Motor neuron (in vitro differentiated cells): ENCODE measurements at regions not wholly inside any gene's neighbourhood (a gene's known extent, or its start where the extent isn't known, plus 50 kb on each side); places are given as distances from the start of the nearest gene placed in this dataset.
"Not testable (repeated sequence)": the region's sequence is repeated elsewhere in the genome, so short reads cannot be mapped to it uniquely, and the experiment has no call there.

Experiments
- ATAC-seq, 8 experiments: fragments of 200-7000 bp; cut with Tn5 transposase; replicated peaks in 6 of 8; 2 replicates each; pipeline ENCODE4 v1.8.0; 2021; ENCODE audit warnings: mild to moderate bottlenecking in 8 of 8, moderate library complexity in 8 of 8
- H3K27ac ChIP-seq, 2 donors: fragments of 250-450 bp; sonication (Bioruptor Pico); 2 replicates each; pipeline ENCODE4 v1.9.0; 2021; ENCODE audit warnings: antibody characterized with exemption in 2 of 2, mild to moderate bottlenecking in 2 of 2, moderate library complexity in 1 of 2
- H3K4me1 ChIP-seq, 2 donors: fragments of 250-450 bp; sonication (Bioruptor Pico); replicated peaks in 1 of 2; 2 replicates each; pipeline ENCODE4 v1.6.1; 2021; ENCODE audit warnings: antibody characterized with exemption in 2 of 2, mild to moderate bottlenecking in 2 of 2, moderate library complexity in 1 of 2
- H3K4me3 ChIP-seq, 5 donors: fragments of 250-450 bp; sonication (Bioruptor Pico); 2 replicates each; pipeline ENCODE4 v1.9.0; 2021; ENCODE audit warnings: antibody characterized with exemption in 5 of 5, mild to moderate bottlenecking in 5 of 5, moderate library complexity in 4 of 5
- WGBS, 10 experiments: fragments of 450-650 bp; shearing (Covaris generic); methylation state at CpG; one replicate each; pipeline ENCODE4 v1.0.0; 2022; 5-methylcytosine and 5-hydroxymethylcytosine counted together
- in situ Hi-C, 9 experiments: fragments of 400-800 bp; cut with MboI; loops; one replicate each; pipeline ENCODE4 v1.15.0; 2021; ENCODE audit warnings: low sequenced_read_pairs in 9 of 9, low pct_unique_long_range_greater_than_20kb in 2 of 9; ENCODE audit not compliant: unreplicated experiment in 9 of 9

- in situ Hi-C loops, result no loop called here
- no peak for ATAC-seq
- H3K4me1 ChIP-seq, result peaks cover 6 to 12% of the 10 kb centered on the region in 2 donors
- 79 to 100% (median 89%) methylated on average over 1 to 6 of the region's 6 CpGs; no CpG with 5 or more reads in 1 of the 10 experiments for WGBS, 10 experiments
- H3K27ac ChIP-seq, result no peak overlapping the region
- H3K4me3 ChIP-seq, result no peak overlapping the region
Measured at GRCh38 chr20:50333131-50333670, 142.6 kb downstream of the CEBPB start.

GRCh38 chr20:50333812-50334211 is 143.2 kb downstream of the CEBPB start:
- in situ Hi-C loops, result no loop called here
- Histone ChIP-seq H3K4me1 (peaks cover 9 to 18% of the 10 kb centered on the region in 2 donors), H3K27ac (no peak overlapping the region), H3K4me3 (no peak overlapping the region)
- WGBS, 10 experiments, result 2 to 86% (median 78%) methylated on average over 2 to 7 of the region's 8 CpGs; no CpG with 5 or more reads in 1 of the 10 experiments
- ATAC-seq, result peak in 2 of 8 experiments; percentile 68 to 87

DNA sequence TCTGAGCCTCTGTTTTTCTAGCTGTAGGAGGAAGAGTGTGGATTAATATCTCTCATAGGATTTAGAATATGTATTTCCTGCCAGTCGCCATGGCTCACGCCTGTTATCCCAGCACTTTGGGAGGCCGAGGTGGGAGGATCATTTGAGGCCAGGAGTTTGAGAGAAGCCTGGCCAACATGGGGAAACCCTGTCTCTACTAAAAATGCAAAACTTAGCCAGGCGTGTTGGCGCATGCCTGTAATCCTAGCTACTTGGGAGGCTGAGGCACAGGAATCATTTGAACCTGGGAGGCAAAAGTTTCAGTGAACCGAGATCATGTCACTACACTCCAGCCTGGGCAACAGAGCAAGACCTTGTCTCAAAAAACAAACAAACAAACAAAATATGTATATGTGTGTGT is 143.9 kb downstream of the CEBPB start:
- ATAC-seq, H3K4me3 ChIP-seq, H3K27ac ChIP-seq, in situ Hi-C loops: not testable (repeated sequence)
- WGBS, 10 experiments, result 60 to 100% (median 96%) methylated on average over 1 to 6 of the region's 6 CpGs; no CpG with 5 or more reads in 2 of the 10 experiments
- peaks cover 15 to 25% of the 10 kb centered on the region in 2 donors for H3K4me1 ChIP-seq

DNA sequence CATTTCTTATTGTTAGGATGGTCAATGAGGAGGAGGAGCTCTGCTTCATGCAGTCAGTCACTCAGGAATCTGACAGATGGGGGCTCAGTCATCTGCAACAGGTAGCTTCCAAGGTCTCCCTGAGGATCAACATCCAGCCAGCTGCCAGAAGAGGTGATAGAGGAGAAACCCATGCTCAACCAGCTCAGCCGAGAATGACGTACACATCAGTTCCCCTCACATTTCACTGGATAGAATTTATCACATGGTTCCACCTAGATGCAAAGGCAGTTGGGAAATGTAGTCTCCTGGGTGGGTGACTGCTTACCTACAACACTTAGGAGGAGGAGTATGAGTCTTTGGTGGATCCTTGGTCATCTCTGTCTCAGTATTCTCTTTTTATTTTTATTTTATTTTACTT is 144.5 kb downstream of the CEBPB start:
- peak in 6 of 8 experiments; percentile 76 to 91 (median 88) for ATAC-seq
- in situ Hi-C loops, result no loop called here
- Histone ChIP-seq H3K27ac (no peak overlapping the region), H3K4me3 (no peak overlapping the region), H3K4me1 (peaks cover 15 to 26% of the 10 kb centered on the region in 2 donors)
- 0 to 50% (median 20%) methylated on average over 1 to 2 of the region's 2 CpGs; no CpG with 5 or more reads in 5 of the 10 experiments for WGBS, 10 experiments

- in situ Hi-C loops, result no loop called here
- WGBS, 10 experiments, result 50 to 81% (median 58%) methylated on average over 4 to 7 of the region's 7 CpGs; no CpG with 5 or more reads in 1 of the 10 experiments
- peaks cover 12 to 19% of the 10 kb centered on the region in 2 donors for H3K4me1 ChIP-seq
- H3K27ac ChIP-seq, result no peak overlapping the region
- no peak overlapping the region for H3K4me3 ChIP-seq
- no peak for ATAC-seq
Measured at GRCh38 chr20:50335866-50336265, 145.2 kb downstream of the CEBPB start.

GRCh38 chr20:50336661-50337060 is 146.0 kb downstream of the CEBPB start:
- Histone ChIP-seq H3K4me3 (no peak overlapping the region), H3K4me1 (peaks cover 12 to 17% of the 10 kb centered on the region in 2 donors), H3K27ac (no peak overlapping the region)
- WGBS, 10 experiments, result 0 to 97% (median 85%) methylated on average over 3 to 6 of the region's 6 CpGs
- ATAC-seq, result peak in 2 of 8 experiments; percentile 15 to 34
- in situ Hi-C loops, result no loop called here

DNA sequence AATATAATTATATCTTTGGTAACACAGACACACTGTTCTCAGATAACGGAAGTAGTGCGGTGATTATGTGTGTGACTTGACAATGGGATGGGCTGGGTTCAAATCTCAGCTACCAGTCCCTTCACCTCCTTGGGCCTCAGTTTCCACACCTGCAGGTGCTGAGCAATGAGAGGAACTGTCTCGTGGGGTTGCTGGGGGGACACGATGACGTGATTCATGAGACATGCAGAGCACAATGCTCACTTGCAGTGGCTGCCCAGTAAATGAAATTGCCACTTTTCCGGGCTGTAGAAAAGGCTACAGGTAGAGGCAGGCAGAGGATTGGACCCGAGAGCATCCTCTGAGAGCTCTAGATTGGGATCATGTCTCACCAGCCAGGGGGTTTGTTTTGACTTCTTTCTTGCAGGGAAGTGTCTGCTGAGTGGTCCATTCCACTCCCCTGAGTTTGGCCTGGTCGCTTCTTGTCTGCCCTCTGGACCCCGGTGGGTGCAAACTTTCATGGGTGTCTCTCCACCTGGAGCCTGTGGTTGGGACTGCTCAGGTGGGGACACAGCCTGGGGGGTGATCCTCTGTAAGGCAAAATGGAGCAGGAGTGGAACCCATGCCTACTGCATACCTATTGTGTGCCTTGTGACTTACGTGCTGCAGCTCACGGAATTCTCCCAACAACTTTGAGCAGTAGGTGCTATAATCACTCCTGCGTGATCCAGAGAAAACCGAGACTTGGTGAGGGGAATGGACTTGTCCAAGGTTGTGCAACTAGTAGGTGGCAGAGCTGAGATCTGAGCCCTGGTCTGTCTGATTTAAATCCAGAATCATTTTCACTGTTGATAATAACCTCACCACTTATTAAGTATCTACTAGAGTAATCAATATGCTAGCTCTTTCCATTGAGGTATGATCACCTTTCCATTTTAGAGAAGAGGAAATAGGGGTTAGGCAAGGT is 147.2 kb downstream of the CEBPB start:
- in situ Hi-C loops, result no loop called here
- H3K27ac ChIP-seq, result no peak overlapping the region
- peaks cover 12 to 17% of the 10 kb centered on the region in 2 donors for H3K4me1 ChIP-seq
- H3K4me3 ChIP-seq, result no peak overlapping the region
- ATAC-seq, result no peak
- WGBS, 10 experiments, result 54 to 100% (median 97%) methylated on average over 1 to 12 of the region's 13 CpGs; no CpG with 5 or more reads in 1 of the 10 experiments

- in situ Hi-C loops, result no loop called here
- no peak overlapping the region for H3K4me3 ChIP-seq
- WGBS, 10 experiments, result 10 to 100% (median 33%) methylated on average over 1 to 7 of the region's 12 CpGs; no CpG with 5 or more reads in 2 of the 10 experiments
- peak in 7 of 8 experiments; percentile 24 to 63 (median 50) for ATAC-seq
- peak overlapping the region in 1 of 2 donors; percentile 45 for H3K27ac ChIP-seq
- peaks cover 10 to 17% of the 10 kb centered on the region in 2 donors for H3K4me1 ChIP-seq
Measured at GRCh38 chr20:50338479-50339391, 148.1 kb downstream of the CEBPB start.

DNA sequence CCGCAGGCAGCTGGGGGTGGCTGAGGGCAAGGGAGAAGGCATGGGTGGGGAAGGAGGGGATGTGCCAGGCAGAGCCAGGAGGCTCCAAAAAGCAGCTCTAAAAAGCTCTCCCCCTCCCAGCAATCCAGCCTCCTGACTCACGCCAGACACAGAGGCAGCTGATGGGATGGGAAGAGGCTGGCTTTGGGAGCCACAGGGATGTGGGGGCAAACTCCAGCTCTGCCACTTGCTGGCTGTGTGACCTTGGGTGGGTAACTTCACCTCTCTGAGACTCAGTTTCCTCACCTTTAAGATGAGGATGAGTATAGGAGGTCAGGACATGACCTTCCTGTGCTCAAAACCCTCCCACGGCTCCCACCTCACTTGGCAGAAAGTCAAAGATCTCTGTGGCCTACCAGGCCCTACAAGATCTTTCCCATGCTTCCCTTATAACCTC is 148.9 kb downstream of the CEBPB start:
- in situ Hi-C loops, result no loop called here
- 10 to 100% (median 90%) methylated on average over 1 to 2 of the region's 3 CpGs; no CpG with 5 or more reads in 6 of the 10 experiments for WGBS, 10 experiments
- H3K4me3 ChIP-seq, result no peak overlapping the region
- peak in 7 of 8 experiments; percentile 14 to 60 (median 28) for ATAC-seq
- peaks cover 10 to 17% of the 10 kb centered on the region in 2 donors for H3K4me1 ChIP-seq
- peak overlapping the region in 1 of 2 donors; percentile 45 for H3K27ac ChIP-seq

GRCh38 chr20:50340541-50340940 is 149.9 kb downstream of the CEBPB start:
- in situ Hi-C loops, result no loop called here
- no peak for ATAC-seq
- 81 to 100% (median 94%) methylated on average over 1 to 7 of the region's 7 CpGs; no CpG with 5 or more reads in 6 of the 10 experiments for WGBS, 10 experiments
- Histone ChIP-seq H3K27ac (no peak overlapping the region), H3K4me3 (no peak overlapping the region), H3K4me1 (peaks cover 10 to 17% of the 10 kb centered on the region in 2 donors)

DNA sequence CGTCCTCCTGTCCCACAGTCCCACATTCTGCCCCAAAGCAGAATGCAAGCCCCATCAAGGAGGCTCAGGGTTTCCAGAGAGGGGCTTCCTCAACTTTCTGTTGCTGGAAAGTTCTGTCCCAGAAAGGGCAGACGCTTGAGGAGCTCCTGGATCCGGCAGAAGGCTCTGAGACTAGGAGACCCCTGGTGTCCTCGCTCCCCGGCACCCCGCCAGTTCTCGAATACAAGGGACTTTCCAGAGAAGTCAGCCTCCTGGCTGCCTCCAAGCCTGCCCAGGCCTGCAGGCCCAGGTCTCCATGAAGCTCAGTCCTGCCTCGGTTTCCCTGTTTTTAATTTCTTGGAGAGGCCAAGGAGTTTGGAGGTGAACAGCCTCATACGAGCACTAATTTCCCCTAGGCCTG is 150.4 kb downstream of the CEBPB start:
- H3K4me3 ChIP-seq, result no peak overlapping the region
- in situ Hi-C loops, result no loop called here
- H3K27ac ChIP-seq, result no peak overlapping the region
- WGBS, 10 experiments, result 94 to 100% (median 99%) methylated on average over 1 to 7 of the region's 9 CpGs; no CpG with 5 or more reads in 6 of the 10 experiments
- H3K4me1 ChIP-seq, result peaks cover 10 to 17% of the 10 kb centered on the region in 2 donors
- ATAC-seq, result no peak

GRCh38 chr20:50341880-50342637 is 151.4 kb downstream of the CEBPB start:
- H3K4me3 ChIP-seq, result no peak overlapping the region
- in situ Hi-C loops, result no loop called here
- H3K4me1 ChIP-seq, result peaks cover 10 to 17% of the 10 kb centered on the region in 2 donors
- 58 to 100% (median 91%) methylated on average over 2 to 8 of the region's 12 CpGs; no CpG with 5 or more reads in 2 of the 10 experiments for WGBS, 10 experiments
- ATAC-seq, result no peak
- no peak overlapping the region for H3K27ac ChIP-seq
